HG03565 (cell line): ENCODE measurements at regions not wholly inside any gene's neighbourhood (a gene's known extent, or its start where the extent isn't known, plus 50 kb on each side); places are given as distances from the start of the nearest gene placed in this dataset.

Experiments
- ATAC-seq: cut with Tn5 transposase; IDR thresholded peaks from one replicate; pipeline ENCODE4 v1.9.1; 2021; ENCODE audit warnings: mild to moderate bottlenecking, moderate library complexity; ENCODE audit not compliant: unreplicated experiment

GRCh38 chr5:82812575-82812974, 264.6 kb downstream of the TMEM167A start:
- ATAC-seq = no peak

- ATAC-seq = no peak
Measured at GRCh38 chr5:82811490-82811889, 265.7 kb downstream of the TMEM167A start.

DNA sequence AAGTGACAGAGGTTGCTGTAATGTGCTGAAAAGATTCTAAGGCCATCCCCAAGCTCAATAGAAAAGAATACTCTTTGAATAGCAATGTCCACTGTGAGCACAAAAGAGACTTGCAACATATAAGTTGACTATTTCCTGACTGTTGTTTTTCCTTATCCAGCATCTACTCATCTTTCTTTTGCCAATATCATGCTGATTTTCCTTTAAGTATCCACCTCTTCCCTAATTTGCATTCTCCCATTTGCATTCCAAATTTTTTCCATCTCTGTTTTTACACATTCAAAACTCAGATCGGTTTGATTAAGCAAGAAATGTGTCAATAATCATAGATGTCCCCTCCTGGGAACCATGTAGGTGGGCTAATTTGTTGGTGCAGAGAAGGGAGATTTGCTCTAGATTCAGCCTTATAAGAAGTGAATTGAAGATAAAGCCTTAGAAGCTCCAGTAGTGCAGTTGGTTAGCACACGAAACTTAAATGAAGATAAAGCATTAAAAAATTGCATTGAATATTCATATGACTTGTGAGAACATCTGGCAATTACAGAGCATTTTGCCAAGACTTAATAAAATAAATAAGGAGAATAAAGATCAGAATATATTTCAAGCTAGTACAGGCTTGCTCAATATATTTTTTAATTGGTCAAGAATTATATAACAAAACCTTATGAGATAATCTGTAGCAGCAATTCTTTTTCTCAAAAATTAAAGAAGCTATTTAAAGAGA, 267.6 kb downstream of the TMEM167A start:
- no peak for ATAC-seq

- ATAC-seq = no peak
Measured at GRCh38 chr5:82808960-82809359, 268.2 kb downstream of the TMEM167A start.

GRCh38 chr5:82807021-82807420, 270.2 kb downstream of the TMEM167A start:
- ATAC-seq = no peak

DNA sequence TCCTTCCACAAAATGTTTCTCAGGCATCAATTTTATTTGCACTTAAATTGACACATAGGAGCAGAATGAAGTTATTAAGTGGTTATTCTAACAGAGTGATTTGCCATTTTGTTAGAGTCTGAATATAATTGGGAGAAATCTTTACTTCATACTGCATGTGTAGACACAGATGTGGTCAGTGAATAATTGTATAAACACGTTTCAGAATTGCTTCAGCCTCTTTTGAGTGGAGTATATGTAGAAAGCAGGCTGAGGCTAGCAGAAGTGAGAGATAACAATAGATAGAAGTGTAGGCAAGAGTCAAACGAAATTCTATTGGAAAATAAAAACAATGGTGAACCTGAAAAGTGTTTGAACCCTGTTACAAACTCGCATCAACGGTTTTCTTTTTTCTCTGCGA, 270.7 kb downstream of the TMEM167A start:
- no peak for ATAC-seq

DNA sequence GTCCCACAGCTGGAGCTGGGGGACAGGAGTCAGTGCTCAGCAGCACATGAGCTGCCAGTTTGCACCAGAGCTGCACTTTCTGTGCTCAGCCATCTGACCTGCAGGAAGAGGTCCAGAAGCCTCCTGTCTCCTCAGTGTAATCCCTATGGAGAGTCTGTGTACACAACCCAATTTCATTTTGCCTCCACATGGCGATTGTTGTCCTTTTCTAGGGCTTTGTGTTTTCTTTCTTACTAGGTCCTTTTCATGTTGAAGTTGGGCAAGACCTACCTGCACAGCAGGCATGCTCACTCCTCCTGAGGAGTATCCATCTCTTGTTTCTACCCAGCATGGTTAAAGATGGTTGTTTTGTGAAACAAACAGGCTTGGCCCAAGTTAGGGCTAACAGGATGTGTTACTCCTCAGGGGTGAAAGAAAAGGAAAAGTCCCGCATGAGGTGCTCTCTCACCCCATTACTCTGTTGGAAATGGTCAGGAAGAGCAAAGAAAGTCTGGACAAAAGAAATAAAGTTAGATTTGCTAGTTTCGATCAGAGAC, 273.0 kb downstream of the TMEM167A start:
- ATAC-seq = no peak

DNA sequence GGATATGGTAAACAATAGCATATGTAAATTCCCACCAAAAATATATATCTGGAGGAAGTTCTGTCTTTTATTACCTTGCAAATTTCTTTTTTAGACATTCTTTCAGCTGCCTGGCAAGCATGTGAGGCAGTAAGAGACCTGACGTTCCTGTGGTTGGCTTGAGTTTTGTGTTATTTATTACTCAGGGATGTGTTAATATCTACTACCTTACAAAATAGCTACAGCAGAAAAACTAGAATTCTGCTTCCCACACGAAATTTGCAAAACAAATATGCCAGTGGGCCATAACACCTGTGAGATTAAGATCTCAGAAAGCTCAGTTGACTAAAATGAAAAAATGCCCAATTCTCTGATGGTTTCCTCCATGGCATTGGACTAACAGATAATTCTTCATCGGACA, 274.2 kb downstream of the TMEM167A start:
- peak; percentile 40 for ATAC-seq

DNA sequence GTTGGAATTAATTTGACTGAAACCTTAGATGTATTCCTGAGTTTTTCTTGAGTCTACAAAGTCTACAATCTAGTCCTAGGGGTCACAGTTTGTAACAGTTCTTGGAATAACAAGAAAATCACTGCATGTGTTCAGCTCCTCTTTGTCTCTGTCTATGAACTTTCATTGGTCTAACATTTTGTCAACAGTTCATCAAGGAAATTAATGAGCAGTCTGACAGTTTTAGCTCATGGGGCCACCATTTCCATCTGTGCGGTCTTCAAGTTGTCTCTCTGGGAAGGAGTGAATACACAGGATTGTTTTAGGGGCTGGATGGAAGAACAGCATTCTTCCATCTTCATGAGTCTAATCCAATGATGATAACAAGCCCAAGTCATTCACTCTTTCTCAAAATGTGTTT, 276.4 kb downstream of the TMEM167A start:
- no peak for ATAC-seq

DNA sequence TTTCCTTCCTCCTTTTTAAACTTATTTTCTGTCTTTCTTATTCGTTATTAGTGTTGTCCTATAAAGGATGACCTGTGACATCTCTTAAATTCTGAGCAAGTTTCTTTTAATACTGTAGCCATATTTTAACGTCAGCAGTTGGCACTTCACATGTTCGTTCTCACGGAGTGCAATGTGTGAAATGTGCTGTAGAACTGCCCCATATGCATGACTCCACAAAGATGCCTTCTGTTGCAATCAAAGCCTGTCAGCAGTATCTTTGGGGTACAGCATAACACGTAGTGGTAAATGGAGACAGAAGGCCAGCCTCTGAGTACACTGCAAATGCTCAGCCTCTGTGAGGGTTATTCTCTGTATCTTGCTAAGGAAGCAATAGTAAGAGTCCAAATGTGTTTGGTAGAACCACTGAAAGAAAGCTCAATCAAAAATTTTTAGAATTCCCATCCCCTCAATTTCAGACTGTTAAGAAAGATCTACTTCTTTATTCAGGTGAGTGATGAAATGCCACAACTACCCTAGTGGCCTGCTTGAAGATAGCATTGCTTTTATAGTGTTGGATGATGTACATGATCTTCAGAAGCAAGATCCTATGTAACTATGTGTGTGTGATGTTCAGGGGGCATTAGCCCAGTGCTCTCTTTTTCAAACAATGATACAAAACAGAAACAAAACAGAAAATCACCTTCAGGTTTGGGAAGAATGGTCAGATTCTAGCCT, 277.7 kb downstream of the TMEM167A start:
- ATAC-seq = peak; percentile 33

GRCh38 chr5:82798676-82799075, 278.5 kb downstream of the TMEM167A start:
- ATAC-seq = no peak

- no peak for ATAC-seq
Measured at GRCh38 chr5:82796643-82797416, 280.4 kb downstream of the TMEM167A start.

DNA sequence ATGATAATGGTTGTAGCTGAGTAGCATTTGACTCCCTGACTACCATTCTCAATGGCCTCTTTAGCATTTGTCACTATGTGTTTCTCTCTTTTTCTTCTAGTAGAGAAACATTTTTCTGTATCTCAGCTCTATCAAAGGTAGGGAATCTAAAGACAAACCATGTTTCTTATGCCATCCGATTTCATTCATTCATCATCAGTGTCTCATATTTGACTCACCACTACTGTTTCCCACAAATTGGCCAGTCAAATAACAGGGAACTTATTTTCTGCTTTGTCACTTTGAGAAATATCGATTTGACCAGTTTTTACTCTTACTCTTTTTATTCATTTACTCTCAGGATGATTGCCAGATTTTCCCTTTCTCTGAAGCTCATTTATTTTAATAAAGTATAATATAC, 282.3 kb downstream of the TMEM167A start:
- ATAC-seq = no peak

- no peak for ATAC-seq
Measured at GRCh38 chr5:82793808-82794419, 283.3 kb downstream of the TMEM167A start.

GRCh38 chr5:82792096-82792495, 285.1 kb downstream of the TMEM167A start:
- ATAC-seq = no peak

DNA sequence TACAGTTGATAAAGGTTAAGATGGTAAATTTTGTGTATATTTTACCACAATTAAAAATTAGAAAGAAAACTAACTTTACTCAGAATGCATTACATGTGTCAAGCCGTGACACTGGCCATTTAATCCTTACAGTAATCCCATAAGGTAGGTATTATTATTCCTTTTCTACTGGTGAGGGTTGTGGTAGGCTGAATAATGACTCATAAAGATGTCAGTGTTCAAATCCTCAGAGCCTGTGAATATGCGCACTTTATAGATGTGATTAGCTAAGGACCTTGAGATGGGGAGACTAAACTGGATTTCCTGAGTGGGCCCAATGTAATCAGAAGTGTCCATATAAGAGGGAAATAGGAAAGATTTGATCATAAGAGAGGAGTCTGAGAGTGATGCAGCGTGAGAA, 288.1 kb downstream of the TMEM167A start:
- no peak for ATAC-seq

- no peak for ATAC-seq
Measured at GRCh38 chr5:82786748-82787147, 290.4 kb downstream of the TMEM167A start.

- no peak for ATAC-seq
Measured at GRCh38 chr5:82785882-82786509, 291.2 kb downstream of the TMEM167A start.

DNA sequence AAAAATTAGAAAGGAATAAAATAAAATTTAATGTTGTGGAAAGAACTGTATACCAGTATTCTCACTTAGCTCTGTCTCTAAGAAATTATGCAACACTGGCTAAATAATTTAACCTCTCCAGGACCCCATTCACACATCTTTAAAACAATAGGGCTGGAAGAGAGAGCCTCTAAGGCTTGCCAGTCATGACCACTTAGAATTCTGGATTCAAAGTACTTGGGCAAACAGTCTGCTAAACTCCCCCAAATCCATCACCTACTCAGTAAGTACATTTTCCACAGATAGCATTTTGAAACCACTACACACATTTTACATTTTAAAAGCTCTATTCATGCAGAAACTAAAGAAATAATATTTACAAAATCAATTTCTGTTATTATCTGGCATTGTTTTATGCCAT, 291.7 kb downstream of the TMEM167A start:
- ATAC-seq = no peak

GRCh38 chr5:82784521-82784920, 292.7 kb downstream of the TMEM167A start:
- ATAC-seq = no peak

- ATAC-seq = no peak
Measured at GRCh38 chr5:82777106-82777505, 300.1 kb downstream of the TMEM167A start.
